ENCODE measurements at regions not wholly inside any gene's neighbourhood (a gene's known extent, or its start where the extent isn't known, plus 50 kb on each side); places are given as distances from the start of the nearest gene placed in this dataset.

DNA sequence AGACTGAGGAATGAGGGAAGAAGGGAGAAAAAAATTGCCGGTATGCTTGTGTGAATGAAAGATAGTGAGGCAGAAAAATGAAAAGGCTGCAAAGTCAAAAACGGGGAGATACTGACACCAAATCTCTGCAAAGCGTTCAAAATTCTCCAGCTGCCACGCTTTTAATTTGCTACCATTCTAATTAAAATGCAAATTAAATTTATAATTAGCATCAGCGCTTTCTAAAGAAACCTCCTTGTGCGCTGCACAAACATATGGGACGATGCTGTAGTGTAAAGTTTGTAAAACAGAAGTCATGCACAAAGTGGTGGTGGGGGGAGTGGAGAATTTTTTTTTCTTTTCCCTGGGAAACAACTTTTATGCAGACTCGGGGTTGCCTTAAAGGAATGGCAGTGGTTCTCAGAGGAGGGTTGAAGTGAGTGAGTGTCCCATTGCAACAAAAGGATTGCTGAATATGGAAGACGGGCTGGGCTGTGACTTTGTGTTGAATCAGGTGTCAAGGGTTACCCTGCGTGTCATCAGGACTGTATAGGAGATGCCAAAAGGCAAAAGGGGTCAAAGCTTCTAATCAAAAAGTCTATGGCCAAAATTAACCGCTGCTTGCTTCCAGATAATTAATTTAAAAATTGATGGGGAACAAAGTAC is 472.2 kb downstream of the NR2F2 start (continued):
- no peak for TF ChIP-seq ELF2 (CRISPR knock-in tag; IDR thresholded peaks at IDR 0.05)
- no peak for TF ChIP-seq ZBTB17 (CRISPR knock-in tag; IDR thresholded peaks at IDR 0.05)
- no peak for TF ChIP-seq KLF16 (IDR thresholded peaks at IDR 0.05)

DNA sequence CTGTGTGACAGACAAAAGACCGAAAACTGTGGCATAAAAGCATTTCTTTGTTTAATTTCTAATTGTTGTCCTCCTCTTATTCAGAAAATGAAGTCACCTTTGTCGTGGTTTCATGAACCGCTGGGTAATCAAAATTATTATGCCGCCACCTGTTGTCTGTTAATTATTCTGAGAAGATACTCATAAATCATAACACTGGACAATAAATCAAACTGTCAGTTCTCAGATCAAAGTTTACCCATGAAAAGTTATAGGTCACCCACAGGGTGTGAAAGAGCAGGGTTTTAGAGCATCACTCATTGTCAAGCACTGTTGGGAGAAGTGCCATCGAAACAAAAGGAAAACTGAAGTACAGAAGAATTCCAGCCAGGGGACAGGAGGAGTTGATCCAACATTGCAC is 474.3 kb downstream of the NR2F2 start:
- BruUV-seq (replicated peaks): no TSS peak

More for the DNA sequence above, 474.3 kb downstream of the NR2F2 start:
- no peaks in the 10 kb centered on the region for H4K20me1 ChIP-seq (replicated peaks; ENCODE audit: control insufficient read depth, insufficient read depth, low read length)
- DNase-seq (ENCODE audit: extremely low read depth in 1 of 4, low spot score in 3 of 4) (no peak), FAIRE-seq (no peak), ATAC-seq (no peak)
- no peaks in the 10 kb centered on the region for H3K9me1 ChIP-seq (ENCODE audit: control insufficient read depth, insufficient read depth, low read length)
- H3K4me2 ChIP-seq (ENCODE audit: insufficient read depth, low read length): no peak overlapping the region
- H3K79me2 ChIP-seq (ENCODE audit: control insufficient read depth, insufficient read depth, low read length): no peaks in the 10 kb centered on the region
- H3K27ac ChIP-seq (ENCODE audit: extremely low read depth, low read depth, low read length): no peak overlapping the region
- intact Hi-C loops (cut with micrococcal nuclease) (no loop called here), in situ Hi-C loops (cut with MboI) (no loop called here)
- no peaks in the 10 kb centered on the region for H3K36me3 ChIP-seq (ENCODE audit: control insufficient read depth, insufficient read depth, low read length)
- H2AFZ ChIP-seq (ENCODE audit: low read depth, low read length): no peak overlapping the region
- ChIA-PET CTCF (ENCODE audit: low intra/inter-chr PET ratio) (no interaction called here), POLR2A (interaction anchor here (0.7 kb wide), 1 partner anchor 1329 kb away, joined by 3 read pairs; no protein-coding TSS in a partner anchor)
- no peak overlapping the region for H3K9ac ChIP-seq (ENCODE audit: insufficient read depth in 1 of 2, low read depth in 2 of 2, low read length in 2 of 2)
- TF ChIP-seq, protein P1, sequence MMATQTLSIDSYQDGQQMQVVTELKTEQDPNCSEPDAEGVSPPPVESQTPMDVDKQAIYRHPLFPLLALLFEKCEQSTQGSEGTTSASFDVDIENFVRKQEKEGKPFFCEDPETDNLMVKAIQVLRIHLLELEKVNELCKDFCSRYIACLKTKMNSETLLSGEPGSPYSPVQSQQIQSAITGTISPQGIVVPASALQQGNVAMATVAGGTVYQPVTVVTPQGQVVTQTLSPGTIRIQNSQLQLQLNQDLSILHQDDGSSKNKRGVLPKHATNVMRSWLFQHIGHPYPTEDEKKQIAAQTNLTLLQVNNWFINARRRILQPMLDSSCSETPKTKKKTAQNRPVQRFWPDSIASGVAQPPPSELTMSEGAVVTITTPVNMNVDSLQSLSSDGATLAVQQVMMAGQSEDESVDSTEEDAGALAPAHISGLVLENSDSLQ (IDR thresholded peaks at IDR 0.05): peak; percentile 41
- TF ChIP-seq, protein P2, sequence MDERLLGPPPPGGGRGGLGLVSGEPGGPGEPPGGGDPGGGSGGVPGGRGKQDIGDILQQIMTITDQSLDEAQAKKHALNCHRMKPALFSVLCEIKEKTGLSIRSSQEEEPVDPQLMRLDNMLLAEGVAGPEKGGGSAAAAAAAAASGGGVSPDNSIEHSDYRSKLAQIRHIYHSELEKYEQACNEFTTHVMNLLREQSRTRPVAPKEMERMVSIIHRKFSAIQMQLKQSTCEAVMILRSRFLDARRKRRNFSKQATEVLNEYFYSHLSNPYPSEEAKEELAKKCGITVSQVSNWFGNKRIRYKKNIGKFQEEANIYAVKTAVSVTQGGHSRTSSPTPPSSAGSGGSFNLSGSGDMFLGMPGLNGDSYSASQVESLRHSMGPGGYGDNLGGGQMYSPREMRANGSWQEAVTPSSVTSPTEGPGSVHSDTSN (CRISPR knock-in tag; IDR thresholded peaks at IDR 0.05; ENCODE audit: low read depth): no peak
- TF ChIP-seq, protein P2 (tag; conservative IDR thresholded peaks at IDR 0.05; ENCODE audit: low read depth): 0 out of 2 replicates have a peak, but pooled peaks have one; percentile 27
- peak; percentile 55 for TF ChIP-seq MEIS2 (IDR thresholded peaks at IDR 0.05; ENCODE audit: partially characterized antibody)
- TF ChIP-seq KDM5B (IDR thresholded peaks at IDR 0.05; ENCODE audit: insufficient replicate concordance, low read depth, low read length): no peak
- 0% methylated on average over 5 of the region's 5 CpGs for WGBS (ENCODE audit: insufficient coverage, low coverage, missing lambda C conversion rate)
- H3K27me3 ChIP-seq (ENCODE audit: control insufficient read depth in 2 of 2, insufficient read depth in 2 of 2, low read length in 2 of 2): peaks cover 0 to 9% of the 10 kb centered on the region in 2 experiments; a peak in 2 of 5 replicates
- no peaks in the 10 kb centered on the region for H3K4me1 ChIP-seq (replicated peaks in 1 of 2; ENCODE audit: control insufficient read depth in 2 of 2, insufficient read depth in 2 of 2, low read length in 2 of 2)
- no peak overlapping the region for H3K4me3 ChIP-seq
- no peaks in the 10 kb centered on the region for H3K9me3 ChIP-seq (replicated peaks; ENCODE audit: control insufficient read depth, insufficient read depth, low read depth, low read length)

Measured in K562 (cell line).